NCI-H1436 (cell line): ENCODE measurements at regions not wholly inside any gene's neighbourhood (a gene's known extent, or its start where the extent isn't known, plus 50 kb on each side); places are given as distances from the start of the nearest gene placed in this dataset.
"Not testable (repeated sequence)": the region's sequence is repeated elsewhere in the genome, so short reads cannot be mapped to it uniquely, and the experiment has no call there.

ENCODE experiments used
- DNase-seq: peaks from one replicate; lab custom pipeline; 2025; lab: John Stamatoyannopoulos, UW

GRCh38 chr3:48101301-48101650 is 85.1 kb upstream of the MAP4 start:
- DNase-seq: not testable (repeated sequence)

DNA sequence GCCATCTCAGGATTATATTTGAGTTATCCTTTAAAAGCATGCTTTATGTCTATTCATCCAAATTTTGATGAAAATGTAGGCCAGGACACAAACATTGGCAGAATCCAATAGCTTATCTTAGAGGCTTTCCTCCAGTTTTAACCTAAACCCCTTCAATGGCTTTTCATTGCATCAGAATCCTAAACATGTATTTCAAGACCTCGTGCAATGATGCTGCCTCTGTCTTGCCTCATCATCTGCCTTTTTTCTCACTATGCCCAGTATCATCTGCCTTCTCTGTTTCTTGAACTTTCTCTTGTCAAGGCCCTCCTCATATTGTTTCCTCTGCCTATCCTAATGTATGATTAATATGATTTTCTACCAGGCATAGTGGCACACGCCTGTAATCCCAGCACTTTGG is 76.1 kb upstream of the MAP4 start:
- DNase-seq: no peak

- no peak for DNase-seq
Measured at GRCh38 chr3:48090166-48090939, 74.1 kb upstream of the MAP4 start.

GRCh38 chr3:48088749-48089466 is 72.7 kb upstream of the MAP4 start:
- peak; percentile 81 for DNase-seq

- DNase-seq: no peak
Measured at GRCh38 chr3:48088056-48088748, 72.0 kb upstream of the MAP4 start.

GRCh38 chr3:48086705-48087104 is 70.5 kb upstream of the MAP4 start:
- no peak for DNase-seq

GRCh38 chr3:48084929-48085328 is 68.7 kb upstream of the MAP4 start:
- DNase-seq: no peak

DNA sequence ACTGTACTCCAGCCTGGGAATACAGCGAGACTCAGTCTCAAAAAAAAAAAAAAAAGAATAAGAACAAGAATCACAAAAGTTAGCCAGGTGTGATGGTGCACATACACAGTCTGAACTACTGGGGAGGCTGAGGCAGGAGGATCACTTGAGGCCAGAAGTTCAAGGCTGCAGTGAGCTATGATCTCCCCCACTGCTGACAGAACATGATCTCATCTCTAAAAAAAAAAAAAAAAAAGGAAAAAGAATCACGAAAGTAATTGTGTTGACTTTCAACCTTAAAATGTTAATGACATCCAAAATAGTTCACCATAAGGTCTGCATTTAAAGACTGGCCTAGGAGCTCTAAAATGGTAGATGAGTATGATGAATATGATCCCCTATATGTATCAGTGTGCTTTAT is 68.0 kb upstream of the MAP4 start:
- DNase-seq: no peak

DNA sequence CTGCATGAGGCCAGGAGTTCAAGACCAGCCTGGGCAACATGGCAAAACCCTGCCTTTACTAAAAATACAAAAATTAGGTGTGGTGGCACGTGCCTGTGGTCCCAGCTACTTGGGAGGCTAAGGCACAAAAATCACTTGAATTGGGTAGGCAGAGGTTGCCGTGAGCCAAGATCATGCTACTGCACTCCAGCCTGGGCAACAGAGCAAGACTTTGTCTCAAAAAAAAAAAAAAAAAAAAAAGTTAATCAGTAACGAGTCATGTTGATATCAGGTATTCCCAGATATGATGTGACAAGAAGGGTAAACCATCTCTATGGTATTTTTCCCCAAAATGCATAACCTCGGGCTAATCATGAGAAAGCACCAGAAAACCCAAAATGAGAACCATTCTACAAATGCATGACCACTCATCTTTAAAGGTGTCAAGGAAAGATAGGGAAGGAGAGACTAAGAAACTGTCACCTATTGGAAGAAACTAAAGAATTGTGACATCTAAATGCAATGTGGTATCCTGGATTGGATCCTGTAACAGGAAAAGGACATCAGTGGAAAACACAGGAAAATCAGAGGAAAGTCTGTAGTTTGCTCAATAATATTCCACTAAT is 66.5 kb upstream of the MAP4 start:
- no peak for DNase-seq

DNA sequence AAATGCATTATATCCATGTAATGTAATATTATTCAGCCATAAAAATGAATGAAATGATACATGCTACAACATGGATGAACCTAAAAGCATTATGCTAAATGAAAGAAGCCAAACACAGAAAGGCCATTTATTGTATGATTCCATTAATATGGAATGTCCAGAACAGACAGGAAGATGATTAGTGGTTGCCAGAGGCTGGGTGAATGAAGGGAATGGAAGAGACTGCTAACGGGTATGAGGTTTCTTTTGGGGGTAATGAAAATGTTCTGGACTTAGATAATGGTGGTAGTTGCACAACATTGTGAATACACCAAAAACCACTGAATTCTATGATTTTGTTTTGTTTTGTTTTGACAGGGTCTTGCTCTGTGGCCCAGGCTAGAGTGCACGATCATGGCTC is 61.6 kb upstream of the MAP4 start:
- no peak for DNase-seq

DNA sequence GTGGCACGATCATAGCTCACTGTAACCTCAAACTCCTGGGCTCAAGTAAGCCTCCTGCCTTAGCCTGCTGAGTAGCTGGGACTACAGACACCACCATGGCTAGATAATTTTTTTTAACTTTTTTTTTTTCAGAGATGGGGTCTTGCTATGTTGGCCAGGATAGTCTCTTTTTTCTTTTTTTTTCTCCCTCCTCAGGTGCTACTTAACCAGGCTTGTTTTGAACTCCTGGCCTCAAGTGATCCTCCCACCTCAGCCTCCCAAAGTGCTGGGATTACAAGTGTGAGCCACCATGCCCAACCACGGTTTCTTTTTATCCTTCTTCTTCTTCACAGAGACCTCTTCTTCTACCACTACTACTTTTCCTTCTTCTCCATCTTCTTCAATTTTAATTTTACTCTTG is 53.8 kb upstream of the MAP4 start:
- no peak for DNase-seq

- no peak for DNase-seq
Measured at GRCh38 chr3:48069339-48069738, 53.1 kb upstream of the MAP4 start.

GRCh38 chr3:48068886-48069285 is 52.7 kb upstream of the MAP4 start:
- no peak for DNase-seq

- not testable (repeated sequence) for DNase-seq
Measured at GRCh38 chr3:48068320-48068719, 52.1 kb upstream of the MAP4 start.

- no peak for DNase-seq
Measured at GRCh38 chr3:48067271-48067670, 51.1 kb upstream of the MAP4 start.
